NT2/D1 (cell line): ENCODE measurements at regions not wholly inside any gene's neighbourhood (a gene's known extent, or its start where the extent isn't known, plus 50 kb on each side); places are given as distances from the start of the nearest gene placed in this dataset.

ENCODE experiments used
- SUZ12 ChIP-seq: IDR thresholded peaks from 2 replicates; pipeline ENCODE4 v1.6.1; 2011; ENCODE audit not compliant: insufficient read length, insufficient read depth; ENCODE audit errors: extremely low read depth
- ZNF274 ChIP-seq: IDR thresholded peaks from 2 replicates; pipeline ENCODE4 v1.6.1; 2011; ENCODE audit warnings: mild to moderate bottlenecking, low read depth, low read length

- TF ChIP-seq ZNF274 (no peak), SUZ12 (no peak)
These were observed 160.2 kb downstream of the MRPL14 start for GRCh38 chr6:43966853-43967718.
